Nucleus accumbens (tissue), 56 donors: ENCODE measurements at regions not wholly inside any gene's neighbourhood (a gene's known extent, or its start where the extent isn't known, plus 50 kb on each side); places are given as distances from the start of the nearest gene placed in this dataset.
"Not testable (repeated sequence)": the region's sequence is repeated elsewhere in the genome, so short reads cannot be mapped to it uniquely, and the experiment has no call there.

Source experiments
- DNase-seq, 56 donors: peaks; one replicate each; lab custom pipeline; 2025; lab: John Stamatoyannopoulos, UW

DNA sequence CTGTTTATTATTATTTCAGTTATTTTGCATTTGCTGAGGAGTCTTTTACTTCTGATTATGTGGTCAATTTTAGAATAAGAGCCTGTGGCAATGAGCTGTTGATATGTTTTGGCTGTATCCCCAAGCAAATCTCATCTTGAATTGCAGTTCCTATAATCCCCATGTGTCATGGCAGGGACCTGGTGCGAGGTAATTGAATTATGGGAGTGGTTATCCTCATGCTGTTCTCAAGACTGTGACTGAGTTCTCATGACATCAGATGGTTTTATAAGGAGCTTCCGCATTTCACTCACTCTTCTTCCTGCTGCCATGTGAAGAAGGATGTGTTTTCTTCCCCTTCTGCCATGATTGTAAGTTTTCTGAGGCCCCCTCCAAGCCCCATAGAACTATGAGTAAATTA, 114.9 kb upstream of the SLCO6A1 start:
- no peak for DNase-seq

DNA sequence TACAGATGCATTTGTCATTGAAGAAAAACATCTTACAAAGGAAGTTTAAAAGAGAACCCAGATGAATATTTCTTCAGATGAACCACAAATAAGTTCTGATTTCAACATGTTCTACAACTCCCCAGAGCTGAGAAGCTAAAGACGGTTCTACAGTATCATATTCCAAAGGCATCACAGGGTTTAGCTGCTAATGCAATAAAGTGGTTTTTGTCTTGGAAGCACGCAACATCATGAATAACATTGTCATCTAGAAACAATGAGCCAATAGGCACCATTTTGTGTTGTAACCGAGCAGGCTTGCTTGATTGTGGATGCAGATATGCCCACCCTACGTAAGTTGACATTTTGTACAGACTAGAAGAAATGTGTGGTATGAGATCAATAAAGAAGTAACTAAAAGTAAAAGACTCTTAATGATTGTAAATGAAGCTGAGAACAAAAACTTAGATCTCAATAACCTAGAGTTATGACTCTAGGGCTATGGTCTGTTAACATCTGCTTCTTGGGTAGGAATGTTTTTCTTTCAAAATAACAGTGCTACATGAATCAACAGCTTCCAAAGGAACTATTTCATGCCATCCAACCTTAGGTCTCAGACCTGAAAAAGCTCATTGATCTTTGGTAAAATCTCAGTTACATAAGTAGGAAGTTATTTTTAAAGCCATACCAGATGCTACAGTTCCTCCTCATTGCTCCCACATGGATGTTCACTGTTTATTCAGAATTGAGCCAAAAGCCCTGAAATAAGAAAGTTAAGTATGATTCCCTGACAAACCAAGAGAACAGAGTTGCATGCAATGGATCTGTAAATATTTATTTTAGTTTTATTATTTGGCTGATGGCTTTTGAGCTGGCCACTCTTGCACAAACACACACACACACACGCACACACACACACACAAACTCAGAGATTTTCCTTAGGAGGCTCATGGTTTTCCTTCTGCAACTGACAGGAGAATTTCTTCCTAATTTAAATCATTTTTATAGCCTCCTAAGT, 118.7 kb upstream of the SLCO6A1 start:
- no peak for DNase-seq

DNA sequence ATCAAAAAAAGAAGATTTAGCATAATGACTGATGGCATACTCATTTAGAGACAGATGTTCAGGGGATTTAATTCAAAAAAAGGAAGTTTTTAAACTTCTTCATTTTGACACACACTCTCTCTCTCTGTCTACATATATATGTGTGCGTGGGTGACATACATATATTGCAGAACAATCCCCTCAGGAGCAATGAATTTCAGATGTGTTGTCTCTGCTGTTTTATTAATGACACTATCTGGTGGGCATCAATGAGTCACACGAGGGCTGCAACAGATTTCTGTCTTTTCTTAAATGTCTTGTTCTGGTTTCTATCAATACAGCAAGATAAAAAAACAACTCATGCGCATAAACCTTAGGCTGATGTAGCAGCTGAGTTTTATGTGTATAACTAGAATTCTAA, 123.5 kb upstream of the SLCO6A1 start:
- no peak for DNase-seq

GRCh38 chr5:102623329-102624065, 124.7 kb upstream of the SLCO6A1 start:
- no peak for DNase-seq

DNA sequence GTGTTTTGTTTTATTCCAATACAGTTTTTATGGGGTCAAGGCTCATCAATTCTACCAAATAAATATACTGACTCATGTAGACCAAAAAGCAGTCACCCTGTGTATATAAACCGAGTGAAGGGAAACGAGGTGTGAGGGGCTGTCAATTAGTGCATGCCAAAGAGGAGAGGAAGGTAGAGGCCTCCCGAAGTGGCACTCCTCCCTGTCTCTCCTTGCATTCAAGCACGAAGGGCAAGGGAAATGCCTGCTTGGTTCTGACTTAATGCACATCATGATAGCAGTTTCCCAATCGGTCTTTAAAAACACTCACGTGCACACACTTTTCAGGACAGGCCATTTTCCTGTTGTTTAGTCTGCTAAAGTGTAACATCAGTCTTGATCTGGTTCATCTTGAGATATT, 125.6 kb upstream of the SLCO6A1 start:
- no peak for DNase-seq

DNA sequence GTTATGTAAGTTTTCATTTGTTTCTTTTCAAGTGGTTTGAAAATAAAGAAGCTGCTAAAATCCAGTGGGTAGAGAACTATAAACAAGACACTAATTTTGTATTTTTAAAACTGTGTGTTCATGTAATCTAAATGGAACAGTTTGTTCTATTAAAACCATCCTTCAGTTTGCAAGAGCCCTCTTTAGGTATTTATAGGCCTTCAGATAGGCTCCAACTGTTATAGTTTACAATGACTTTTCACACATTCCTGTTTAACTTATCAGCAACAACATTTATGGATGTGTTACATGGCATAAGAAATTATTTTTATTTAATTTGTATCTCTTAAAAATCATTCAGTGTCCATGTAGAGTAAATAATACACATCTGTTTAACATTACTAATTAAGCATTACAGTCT, 126.7 kb upstream of the SLCO6A1 start:
- DNase-seq = no peak

GRCh38 chr5:102625928-102626327, 127.1 kb upstream of the SLCO6A1 start:
- no peak for DNase-seq

DNA sequence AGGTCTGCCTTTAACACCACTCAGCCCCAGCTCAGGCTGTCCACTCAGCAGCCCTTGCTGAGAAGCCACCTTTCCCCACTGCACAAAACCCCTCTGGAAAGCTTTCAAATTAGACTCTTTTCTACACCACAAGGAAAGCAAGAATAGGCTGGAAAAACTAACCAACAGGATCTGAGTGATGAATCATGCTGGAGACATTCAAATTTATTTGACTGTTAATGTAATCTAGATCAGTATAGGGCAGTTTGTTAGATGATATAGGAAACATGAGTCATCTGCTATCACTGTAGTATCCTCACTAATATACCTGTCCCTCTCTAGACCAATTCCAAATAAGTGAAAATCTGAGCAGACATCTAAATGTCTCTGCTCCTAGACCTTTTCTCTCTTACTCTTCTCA, 127.8 kb upstream of the PAM start:
- DNase-seq = no peak

- no peak for DNase-seq
Observed at GRCh38 chr5:102628441-102629175, 126.5 kb upstream of the PAM start.

DNA sequence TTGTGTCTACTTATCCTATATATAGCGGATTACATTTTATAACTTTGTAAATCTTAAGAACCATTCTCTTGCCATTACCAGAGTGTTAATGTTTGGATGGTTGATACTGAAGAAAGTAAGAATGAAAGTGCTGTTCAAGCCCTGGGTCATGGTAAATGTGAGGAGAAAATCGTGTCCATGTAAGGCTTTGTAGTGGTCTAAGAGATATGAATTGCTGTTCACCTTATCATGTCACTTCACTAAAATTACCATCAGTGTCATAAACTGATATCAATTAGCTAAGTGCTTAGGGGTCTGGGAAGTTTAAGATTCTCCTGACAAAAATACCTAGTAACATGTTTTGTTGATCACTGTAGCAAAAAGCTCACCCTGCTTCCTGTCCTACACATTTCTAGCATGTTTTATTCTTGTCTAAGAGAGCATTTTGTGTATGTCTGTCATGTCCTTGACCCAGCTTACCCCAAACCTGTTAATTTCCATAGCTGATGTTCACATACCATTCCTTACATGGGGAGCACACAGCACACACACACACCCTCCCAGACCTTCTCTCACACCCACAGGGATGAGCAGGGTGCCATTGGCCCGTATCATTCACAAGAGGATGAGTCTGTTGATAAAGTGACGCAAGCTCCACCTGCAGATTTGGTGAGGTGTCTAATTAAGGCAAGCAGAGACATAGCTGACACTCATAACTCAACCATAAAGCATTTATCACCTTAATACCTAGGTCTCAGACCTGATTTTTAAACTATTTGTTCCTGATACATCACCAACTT, 125.1 kb upstream of the PAM start:
- no peak for DNase-seq

DNA sequence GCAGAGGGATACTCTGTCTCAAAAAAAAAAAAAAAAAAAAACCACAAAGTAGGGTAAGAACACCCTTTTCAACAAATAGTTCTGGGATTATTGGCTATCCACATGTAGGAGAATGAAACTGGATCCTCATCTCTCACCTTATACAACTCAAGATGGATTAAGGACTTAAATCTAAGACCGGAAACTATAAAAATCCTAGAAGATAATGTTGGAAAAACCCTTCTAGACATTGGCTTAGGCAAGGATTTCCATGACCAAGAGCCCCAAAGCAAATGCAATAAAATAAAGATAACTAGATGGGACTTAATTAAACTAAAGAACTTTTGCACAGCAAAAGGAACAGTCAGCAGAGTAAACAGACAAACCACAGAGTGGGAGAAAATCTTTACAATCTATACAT, 119.7 kb upstream of the PAM start:
- DNase-seq = not testable (repeated sequence)

- no peak for DNase-seq
Observed at GRCh38 chr5:102638316-102638715, 116.8 kb upstream of the PAM start.

DNA sequence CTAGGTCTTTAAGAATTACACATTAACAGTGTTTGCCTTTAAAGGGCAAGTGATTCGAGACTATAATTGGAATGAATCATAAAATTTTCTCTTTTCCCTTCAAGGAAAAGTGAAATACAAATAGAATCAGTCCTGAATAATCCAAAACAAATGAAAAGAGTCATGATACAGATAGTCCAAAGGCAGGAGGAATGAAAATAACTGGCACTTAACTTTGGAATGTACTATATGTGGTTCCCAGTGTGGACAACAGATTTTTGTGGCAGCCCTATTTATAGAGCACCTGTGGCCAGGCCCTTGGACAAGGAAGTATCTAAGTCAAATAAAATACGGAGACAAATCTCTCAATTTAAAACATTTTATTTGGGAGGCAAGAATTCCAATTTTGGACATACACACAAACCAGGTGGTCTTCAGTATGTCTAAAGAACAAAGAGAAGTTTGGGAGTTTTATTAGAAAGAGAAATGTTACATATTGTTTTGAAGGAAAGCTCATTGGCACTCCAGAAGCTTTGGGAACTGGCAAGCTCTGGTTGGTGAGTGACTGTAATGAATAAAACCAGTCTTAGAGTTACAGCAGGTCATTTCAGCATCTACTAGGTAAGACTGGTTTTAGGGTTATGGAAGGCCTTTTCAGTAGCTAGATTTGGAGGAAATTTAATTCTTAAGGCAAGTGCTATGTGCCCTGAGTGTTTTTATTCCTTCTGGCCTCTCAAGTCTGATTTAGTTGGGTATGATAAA, 116.0 kb upstream of the PAM start:
- no peak for DNase-seq

DNA sequence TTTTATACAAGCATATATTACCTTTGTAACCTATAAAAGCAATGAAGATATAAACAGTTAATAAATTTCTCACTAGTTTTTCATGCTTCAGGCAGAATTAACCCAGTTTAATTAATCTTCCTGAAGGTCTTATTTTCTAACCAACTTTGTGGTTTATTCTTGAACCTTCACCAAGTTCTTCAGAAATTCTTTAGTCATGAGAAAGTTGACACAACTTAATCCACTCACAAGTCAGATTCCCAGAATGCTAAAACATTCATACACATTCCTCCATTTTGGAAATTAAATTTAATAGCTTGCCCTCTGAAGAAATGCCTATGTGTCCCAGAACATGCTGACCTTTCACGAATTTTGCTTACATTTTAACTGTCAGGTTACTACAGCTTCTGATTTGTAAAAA, 105.4 kb upstream of the PAM start:
- DNase-seq = no peak

- no peak for DNase-seq
Observed at GRCh38 chr5:102651466-102651865, 103.6 kb upstream of the PAM start.

GRCh38 chr5:102654559-102655349, 100.4 kb upstream of the PAM start:
- no peak for DNase-seq

DNA sequence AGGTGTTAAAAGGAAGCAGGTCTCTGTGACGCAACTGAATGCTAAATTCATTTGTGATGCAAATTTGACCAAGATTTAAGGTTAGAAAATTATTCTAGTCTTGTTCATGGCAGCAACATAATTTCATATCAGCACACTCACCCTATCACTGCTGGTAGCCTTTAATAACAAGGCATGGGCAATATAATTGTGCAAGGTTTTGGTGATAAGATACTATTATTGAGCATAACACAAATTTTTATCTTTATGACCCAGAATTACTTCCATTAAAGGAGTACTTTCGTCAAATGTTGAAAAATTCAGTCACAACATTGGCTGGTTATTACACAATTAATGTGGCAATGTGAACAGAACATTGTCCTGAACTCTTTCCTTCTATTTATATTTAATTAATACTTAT, 96.0 kb upstream of the PAM start:
- no peak for DNase-seq

DNA sequence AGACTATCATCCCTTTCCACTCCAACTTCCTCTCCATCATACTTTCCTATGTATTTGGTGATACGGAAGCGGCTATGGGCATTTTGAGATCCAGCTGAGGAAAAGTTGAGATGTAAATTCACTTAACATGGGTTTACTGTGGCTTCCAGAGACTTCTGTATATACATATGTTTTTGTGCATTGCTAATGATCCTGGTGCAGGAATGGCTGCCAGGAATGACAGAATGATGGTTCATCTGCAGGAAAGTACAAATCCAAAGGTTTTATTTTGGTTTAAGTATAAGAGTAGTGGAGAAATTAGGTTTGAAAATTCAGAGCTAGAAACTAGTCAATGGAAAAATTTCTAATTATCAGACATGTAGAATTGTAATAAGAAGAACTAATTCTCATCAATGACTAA, 95.0 kb upstream of the PAM start:
- no peak for DNase-seq
